ENCODE measurements at regions not wholly inside any gene's neighbourhood (a gene's known extent, or its start where the extent isn't known, plus 50 kb on each side); places are given as distances from the start of the nearest gene placed in this dataset.

DNA sequence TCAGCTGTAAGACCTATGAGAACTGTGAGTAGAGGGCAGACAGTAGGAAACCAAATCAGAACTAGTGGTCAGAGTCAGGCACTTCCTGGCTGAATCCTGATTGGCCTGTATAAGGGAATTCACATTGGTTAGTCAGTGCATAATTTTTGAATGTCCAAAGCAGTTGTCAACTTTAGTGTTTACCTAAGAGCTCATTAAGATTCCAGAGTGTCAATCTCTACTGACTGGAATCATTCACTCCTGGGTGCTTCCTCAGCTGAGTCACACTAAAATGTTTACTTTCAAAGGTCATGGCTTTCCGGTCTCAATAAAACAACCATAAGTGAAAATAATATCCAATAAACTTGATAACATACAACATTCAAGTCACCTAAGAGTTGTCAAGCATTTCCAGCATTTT, 306.1 kb downstream of the C11orf87 start:
- H3K9me3 ChIP-seq (ENCODE audit: control insufficient read depth, low read length) = no peaks in the 10 kb centered on the region
- H3K4me1 ChIP-seq (ENCODE audit: control insufficient read depth, insufficient read depth, low read length) = no peaks in the 10 kb centered on the region
- no peak overlapping the region for H3K4me3 ChIP-seq (ENCODE audit: low read length)
- H3K9ac ChIP-seq (ENCODE audit: extremely low read depth, low read length, poor library complexity, severe bottlenecking) = no peak overlapping the region
- H3K27ac ChIP-seq (ENCODE audit: low read depth, low read length) = no peak overlapping the region
- Mint-ChIP-seq H3K27me3 (ENCODE audit: insufficient read depth) (no peaks in the 10 kb centered on the region), H3K27ac (no peak overlapping the region), H3K4me1 (peaks cover 4% of the 10 kb centered on the region), H3K36me3 (ENCODE audit: low read depth) (no peaks in the 10 kb centered on the region), H3K4me3 (no peak overlapping the region), H3K9me3 (no peaks in the 10 kb centered on the region)
- H3K27me3 ChIP-seq (ENCODE audit: control insufficient read depth, insufficient read depth, low read length, poor library complexity, severe bottlenecking) = no peaks in the 10 kb centered on the region
- H3K36me3 ChIP-seq (ENCODE audit: control insufficient read depth, insufficient read depth, low read length) = no peaks in the 10 kb centered on the region
- WGBS, 2 experiments (ENCODE audit: insufficient coverage in 1 of 2, insufficient read length in 1 of 2) = 83 to 89% methylated on average over 1 of the region's 1 CpG
- TF ChIP-seq, protein P1, sequence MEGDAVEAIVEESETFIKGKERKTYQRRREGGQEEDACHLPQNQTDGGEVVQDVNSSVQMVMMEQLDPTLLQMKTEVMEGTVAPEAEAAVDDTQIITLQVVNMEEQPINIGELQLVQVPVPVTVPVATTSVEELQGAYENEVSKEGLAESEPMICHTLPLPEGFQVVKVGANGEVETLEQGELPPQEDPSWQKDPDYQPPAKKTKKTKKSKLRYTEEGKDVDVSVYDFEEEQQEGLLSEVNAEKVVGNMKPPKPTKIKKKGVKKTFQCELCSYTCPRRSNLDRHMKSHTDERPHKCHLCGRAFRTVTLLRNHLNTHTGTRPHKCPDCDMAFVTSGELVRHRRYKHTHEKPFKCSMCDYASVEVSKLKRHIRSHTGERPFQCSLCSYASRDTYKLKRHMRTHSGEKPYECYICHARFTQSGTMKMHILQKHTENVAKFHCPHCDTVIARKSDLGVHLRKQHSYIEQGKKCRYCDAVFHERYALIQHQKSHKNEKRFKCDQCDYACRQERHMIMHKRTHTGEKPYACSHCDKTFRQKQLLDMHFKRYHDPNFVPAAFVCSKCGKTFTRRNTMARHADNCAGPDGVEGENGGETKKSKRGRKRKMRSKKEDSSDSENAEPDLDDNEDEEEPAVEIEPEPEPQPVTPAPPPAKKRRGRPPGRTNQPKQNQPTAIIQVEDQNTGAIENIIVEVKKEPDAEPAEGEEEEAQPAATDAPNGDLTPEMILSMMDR (conservative IDR thresholded peaks at IDR 0.05) = no peak
- no peak for DNase-seq

DNA sequence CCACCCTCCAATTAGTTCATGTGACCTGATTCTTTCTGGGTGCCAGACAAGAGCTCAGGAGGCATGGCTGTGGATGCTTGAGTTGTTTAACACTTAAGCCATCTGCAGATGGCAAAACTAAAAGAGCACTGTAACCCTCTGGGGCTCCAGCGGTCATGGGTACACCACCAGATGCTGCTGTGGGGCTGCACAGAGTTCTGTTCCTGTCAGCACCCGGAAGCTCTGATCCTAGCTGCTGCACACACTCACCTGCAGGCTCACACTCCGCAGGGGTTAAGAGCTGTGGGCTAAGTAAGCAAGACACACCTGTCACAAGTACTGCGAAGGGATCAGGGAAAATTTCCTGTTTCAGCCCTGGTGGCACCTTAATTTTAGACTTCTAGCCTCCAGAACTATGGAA, 307.8 kb downstream of the C11orf87 start:
- H3K36me3 Mint-ChIP-seq (ENCODE audit: low read depth) = no peaks in the 10 kb centered on the region
- 90 to 92% methylated on average over 4 of the region's 4 CpGs for WGBS, 2 experiments (ENCODE audit: insufficient coverage in 1 of 2, insufficient read length in 1 of 2)
- DNase-seq = peak; percentile 62
- H3K27ac Mint-ChIP-seq = no peak overlapping the region
- no peak overlapping the region for H3K27ac ChIP-seq (ENCODE audit: low read depth, low read length)
- H3K27me3 Mint-ChIP-seq (ENCODE audit: insufficient read depth) = no peaks in the 10 kb centered on the region
- H3K9me3 ChIP-seq (ENCODE audit: control insufficient read depth, low read length) = no peaks in the 10 kb centered on the region
- H3K36me3 ChIP-seq (ENCODE audit: control insufficient read depth, insufficient read depth, low read length) = no peaks in the 10 kb centered on the region
- no peak overlapping the region for H3K4me3 Mint-ChIP-seq
- no peak overlapping the region for H3K4me3 ChIP-seq (ENCODE audit: low read length)
- H3K9ac ChIP-seq (ENCODE audit: extremely low read depth, low read length, poor library complexity, severe bottlenecking) = no peak overlapping the region
- H3K27me3 ChIP-seq (ENCODE audit: control insufficient read depth, insufficient read depth, low read length, poor library complexity, severe bottlenecking) = no peaks in the 10 kb centered on the region
- H3K4me1 Mint-ChIP-seq = peaks cover 4% of the 10 kb centered on the region
- TF ChIP-seq, protein P1 (conservative IDR thresholded peaks at IDR 0.05) = peak; percentile 23
- no peaks in the 10 kb centered on the region for H3K4me1 ChIP-seq (ENCODE audit: control insufficient read depth, insufficient read depth, low read length)
- no peaks in the 10 kb centered on the region for H3K9me3 Mint-ChIP-seq

DNA sequence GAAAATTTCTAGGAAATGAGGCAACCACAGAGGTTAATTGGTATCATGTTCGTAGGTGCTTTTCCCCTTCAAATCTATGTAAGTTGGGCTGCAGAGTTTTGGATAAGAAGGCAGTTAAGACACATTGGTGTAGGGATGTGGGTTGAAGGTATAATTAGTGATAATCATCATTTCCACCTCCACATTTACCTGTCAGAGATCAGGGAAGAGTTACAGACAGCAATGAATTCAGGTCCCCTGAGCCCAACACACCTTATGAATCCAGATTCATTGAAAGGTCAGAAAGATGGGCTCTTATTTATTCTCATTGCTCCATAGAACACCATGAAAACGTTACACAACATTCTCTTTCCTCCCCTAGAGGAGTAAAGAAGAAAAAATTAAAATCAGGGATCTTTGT, 308.7 kb downstream of the C11orf87 start:
- WGBS, 2 experiments (ENCODE audit: insufficient coverage in 1 of 2, insufficient read length in 1 of 2) = 80% methylated on average over 2 of the region's 2 CpGs; no CpG with 5 or more reads in 1 of the 2 experiments
- no peak overlapping the region for H3K4me3 Mint-ChIP-seq
- H3K27ac ChIP-seq (ENCODE audit: low read depth, low read length) = no peak overlapping the region
- no peaks in the 10 kb centered on the region for H3K27me3 ChIP-seq (ENCODE audit: control insufficient read depth, insufficient read depth, low read length, poor library complexity, severe bottlenecking)
- no peak overlapping the region for H3K9ac ChIP-seq (ENCODE audit: extremely low read depth, low read length, poor library complexity, severe bottlenecking)
- H3K9me3 Mint-ChIP-seq = no peaks in the 10 kb centered on the region
- H3K4me3 ChIP-seq (ENCODE audit: low read length) = no peak overlapping the region
- no peaks in the 10 kb centered on the region for H3K9me3 ChIP-seq (ENCODE audit: control insufficient read depth, low read length)
- H3K36me3 ChIP-seq (ENCODE audit: control insufficient read depth, insufficient read depth, low read length) = no peaks in the 10 kb centered on the region
- no peaks in the 10 kb centered on the region for H3K4me1 ChIP-seq (ENCODE audit: control insufficient read depth, insufficient read depth, low read length)
- no peak overlapping the region for H3K27ac Mint-ChIP-seq
- no peaks in the 10 kb centered on the region for H3K36me3 Mint-ChIP-seq (ENCODE audit: low read depth)
- DNase-seq = no peak
- TF ChIP-seq, protein P1 (conservative IDR thresholded peaks at IDR 0.05) = no peak
- H3K27me3 Mint-ChIP-seq (ENCODE audit: insufficient read depth) = no peaks in the 10 kb centered on the region
- H3K4me1 Mint-ChIP-seq = peaks cover 4% of the 10 kb centered on the region
